GM18861 (cell line): ENCODE measurements at regions not wholly inside any gene's neighbourhood (a gene's known extent, or its start where the extent isn't known, plus 50 kb on each side); places are given as distances from the start of the nearest gene placed in this dataset.
"Not testable (repeated sequence)": the region's sequence is repeated elsewhere in the genome, so short reads cannot be mapped to it uniquely, and the experiment has no call there.

Experiments used
- ATAC-seq: cut with Tn5 transposase; IDR thresholded peaks from one replicate; pipeline ENCODE4 v1.9.1; 2021; ENCODE audit not compliant: unreplicated experiment

GRCh38 chr5:66348387-66349125 is 204.5 kb downstream of the SREK1 start:
- ATAC-seq, result no peak

DNA sequence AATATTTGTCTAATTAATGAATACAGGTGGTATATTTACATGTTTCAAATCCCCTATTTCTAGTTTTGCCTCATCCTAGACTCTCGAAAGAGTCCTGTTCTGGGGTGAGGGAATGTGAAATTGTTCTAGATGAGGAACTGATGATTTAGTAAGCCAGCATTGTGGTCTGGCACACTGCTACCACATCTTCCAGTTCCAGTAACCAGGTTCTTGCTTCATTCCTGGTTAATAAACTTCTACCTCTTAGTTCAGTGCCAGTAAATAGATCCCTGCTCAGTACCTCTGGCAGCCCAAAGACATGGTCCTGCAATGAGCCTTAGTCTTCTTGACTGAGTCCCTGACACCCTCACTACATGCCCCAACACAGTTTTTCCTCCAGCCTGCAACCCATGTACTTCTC is 207.7 kb downstream of the SREK1 start:
- ATAC-seq, result no peak

DNA sequence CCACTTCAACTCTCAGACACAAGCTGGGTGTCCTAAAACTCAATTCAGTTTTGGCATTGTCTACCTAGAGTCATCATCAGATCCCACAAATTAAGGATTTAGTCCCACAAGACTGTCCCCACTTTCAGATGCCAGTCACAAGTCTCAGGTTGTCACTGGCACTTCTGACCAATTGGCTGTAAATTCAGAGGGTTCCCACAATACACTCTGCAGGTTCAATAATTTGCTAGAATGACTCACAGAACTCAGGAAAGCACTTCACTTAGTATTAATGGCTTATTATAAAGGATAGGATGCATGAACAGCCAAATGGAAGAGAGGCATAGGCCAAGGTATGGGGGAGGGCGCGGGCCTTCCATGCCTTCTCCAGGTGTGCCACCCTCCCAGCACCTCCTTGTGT is 209.1 kb downstream of the SREK1 start:
- no peak for ATAC-seq

GRCh38 chr5:66354422-66354821 is 210.3 kb downstream of the SREK1 start:
- no peak for ATAC-seq

- no peak for ATAC-seq
Observed at GRCh38 chr5:66356011-66356565, 212.0 kb downstream of the SREK1 start.

GRCh38 chr5:66358741-66359140 is 214.6 kb downstream of the SREK1 start:
- no peak for ATAC-seq

GRCh38 chr5:66361070-66361469 is 217.0 kb downstream of the SREK1 start:
- no peak for ATAC-seq

DNA sequence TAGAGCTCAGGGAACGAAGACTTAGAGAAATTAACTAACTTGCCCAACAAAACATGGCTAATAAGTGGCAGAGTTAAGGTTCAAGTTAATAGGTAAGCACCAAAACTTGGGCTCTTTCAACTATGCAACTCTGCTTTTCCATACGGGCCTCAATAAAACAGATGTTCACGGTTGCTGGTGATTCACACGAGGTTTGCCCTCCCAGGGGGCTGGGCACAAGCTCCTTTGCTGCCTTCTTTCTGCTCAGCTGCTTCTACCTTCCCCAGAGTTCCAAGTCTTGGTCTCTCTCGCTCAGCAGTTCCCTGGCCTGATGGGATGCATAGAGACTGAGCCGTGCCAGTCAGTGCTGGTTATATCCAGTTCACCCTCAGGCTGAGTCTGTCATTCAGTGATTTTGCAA is 217.9 kb downstream of the SREK1 start:
- ATAC-seq, result no peak

DNA sequence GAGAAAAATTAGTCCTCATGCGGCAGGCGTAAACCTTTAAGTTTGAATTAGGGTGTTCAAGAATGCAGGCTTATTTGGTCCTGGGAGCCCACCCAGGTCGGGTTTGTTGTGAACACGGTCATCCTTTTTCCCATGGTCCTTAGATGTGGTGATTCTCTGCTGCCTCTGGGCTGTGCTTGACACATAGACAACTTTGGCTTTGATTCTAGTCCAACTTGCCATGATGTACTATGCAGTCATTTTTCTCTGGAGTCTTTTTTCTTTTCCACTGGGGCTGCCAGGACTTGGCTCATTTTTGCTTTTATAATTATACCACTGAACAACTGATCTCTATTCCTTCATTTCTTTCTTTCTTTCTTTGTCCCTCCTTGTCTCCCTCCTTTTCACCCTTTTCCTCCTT is 218.6 kb downstream of the SREK1 start:
- no peak for ATAC-seq

GRCh38 chr5:66363097-66363496 is 219.0 kb downstream of the SREK1 start:
- ATAC-seq, result no peak

GRCh38 chr5:66364186-66364585 is 220.1 kb downstream of the SREK1 start:
- ATAC-seq, result no peak

DNA sequence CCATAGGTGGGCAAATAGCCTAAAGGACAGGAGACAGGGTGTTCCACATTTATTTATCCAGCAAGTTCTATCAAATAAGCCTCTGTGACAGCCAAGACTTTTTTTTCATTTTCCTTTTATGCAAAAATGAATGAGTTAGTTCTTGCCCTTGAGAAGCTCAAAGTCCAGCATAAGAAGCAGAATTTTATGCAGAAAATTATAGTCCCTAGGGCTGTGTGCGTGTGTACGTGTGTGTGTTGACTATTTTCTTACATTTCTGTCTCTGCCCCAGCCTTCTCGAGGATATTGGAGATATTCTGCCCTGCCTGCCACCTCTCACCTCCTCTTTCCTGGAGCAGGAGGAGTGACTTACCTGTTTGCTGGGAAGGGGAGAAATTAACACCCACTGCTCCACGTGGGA is 221.9 kb downstream of the SREK1 start:
- no peak for ATAC-seq

DNA sequence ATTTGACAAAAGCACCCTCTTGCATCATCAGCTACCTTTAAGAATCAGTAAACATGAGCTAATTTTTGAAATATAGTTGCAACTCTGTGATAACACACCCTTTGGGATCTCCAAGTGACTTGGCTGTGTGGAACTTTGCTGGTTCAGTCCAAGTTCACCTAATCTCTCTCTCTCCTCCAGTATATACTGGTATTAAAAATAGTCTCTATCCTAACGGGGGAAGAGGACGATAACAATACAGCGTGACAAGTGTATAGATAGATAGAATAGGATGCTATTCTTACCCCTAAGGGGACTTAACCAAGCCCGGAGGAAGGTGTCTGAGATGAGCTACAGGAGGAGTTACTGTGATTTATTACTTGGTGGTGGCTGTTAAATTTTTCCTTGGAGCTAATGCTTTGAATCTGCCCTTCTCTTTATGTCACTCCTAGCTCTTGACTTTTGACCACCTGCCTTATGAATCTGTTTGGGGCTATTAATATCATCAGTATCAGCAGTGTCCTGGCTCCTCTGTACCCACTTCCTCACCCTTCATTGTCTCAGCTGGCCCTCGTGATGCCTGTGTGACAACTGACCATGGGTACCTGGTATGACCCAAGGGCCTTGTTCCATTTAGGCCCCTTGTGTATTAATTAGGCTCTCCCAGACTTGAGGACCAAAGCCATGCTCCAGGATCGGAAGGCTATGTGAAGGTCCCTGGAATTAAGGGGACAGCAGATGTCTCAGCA is 223.9 kb downstream of the SREK1 start:
- no peak for ATAC-seq

DNA sequence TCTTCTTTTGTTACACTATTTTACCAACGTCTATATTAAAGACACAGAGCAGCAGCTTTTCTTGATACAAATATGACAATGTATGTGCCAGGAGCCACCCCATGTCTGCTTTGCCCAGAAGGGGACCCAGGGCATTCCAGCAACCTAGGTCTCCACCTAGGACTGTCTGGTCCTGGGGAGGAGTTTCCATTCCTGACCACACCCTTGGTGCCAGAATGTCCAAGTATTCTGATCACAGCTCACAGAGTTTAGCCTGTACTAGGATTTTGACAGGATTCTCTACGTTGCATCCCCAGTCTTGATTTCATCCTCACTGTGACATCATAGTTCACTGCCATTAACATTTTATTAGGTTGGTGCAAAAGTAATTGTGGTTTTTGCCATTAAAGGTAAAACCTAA is 224.7 kb downstream of the SREK1 start:
- ATAC-seq, result no peak

- ATAC-seq, result no peak
Observed at GRCh38 chr5:66377747-66378146, 218.4 kb upstream of the MAST4 start.

DNA sequence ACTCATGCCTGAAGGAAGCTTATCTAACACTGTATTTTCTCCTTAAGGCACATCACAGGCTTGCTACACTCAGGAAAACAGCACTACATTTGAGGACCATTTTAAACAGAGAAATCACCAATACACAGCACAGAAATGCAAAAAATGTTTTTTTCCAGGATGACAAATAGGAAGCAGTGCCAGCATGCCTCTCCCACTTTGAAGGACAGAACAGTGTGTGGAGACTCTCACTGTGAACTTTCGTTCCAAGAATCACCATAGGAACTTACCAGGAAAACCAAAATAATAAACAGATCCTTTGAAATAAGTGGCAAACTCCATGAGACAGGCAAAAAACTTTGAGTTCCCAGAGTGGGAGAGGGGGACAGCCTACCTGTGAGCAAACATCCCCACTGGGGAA is 217.8 kb upstream of the MAST4 start:
- ATAC-seq, result no peak

DNA sequence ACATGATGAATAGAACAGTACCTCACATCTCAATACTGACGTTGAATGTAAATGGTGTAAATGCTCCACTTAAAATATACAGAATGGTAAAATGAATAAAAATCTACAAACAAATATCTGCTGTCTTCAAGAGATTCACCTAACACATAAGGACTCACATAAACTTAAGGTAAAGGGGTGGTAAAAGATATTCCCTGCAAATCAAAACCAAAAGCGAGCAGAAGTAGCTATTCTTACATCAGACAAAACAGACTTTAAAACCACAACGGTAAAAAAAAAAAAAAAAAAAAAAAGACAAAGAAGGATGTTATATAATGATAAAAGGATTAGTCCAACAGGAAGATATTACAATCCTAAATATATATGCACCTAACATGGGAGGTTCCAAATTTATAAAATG is 214.0 kb upstream of the MAST4 start:
- ATAC-seq, result no peak

DNA sequence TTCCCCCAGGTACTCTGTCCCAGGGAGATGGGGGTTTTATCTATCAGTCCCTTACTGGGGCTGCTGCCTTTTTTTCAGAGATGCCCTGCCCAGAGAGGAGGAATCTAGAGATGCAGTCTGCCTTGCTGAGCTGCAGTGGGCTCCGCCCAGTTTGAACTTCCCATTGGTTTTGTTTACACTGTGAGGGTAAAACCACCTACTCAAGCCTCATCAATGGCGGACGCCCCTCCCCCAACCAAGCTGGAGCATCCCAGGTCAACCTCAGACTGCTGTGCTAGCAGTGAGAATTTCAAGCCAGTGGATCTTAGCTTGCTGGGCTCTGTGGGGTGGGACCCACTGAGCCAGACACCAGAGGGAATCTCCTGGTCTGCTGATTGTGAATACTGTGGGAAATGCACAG is 191.0 kb upstream of the MAST4 start:
- not testable (repeated sequence) for ATAC-seq

- ATAC-seq, result no peak
Observed at GRCh38 chr5:66406761-66407336, 189.3 kb upstream of the MAST4 start.

GRCh38 chr5:66407765-66408164 is 188.4 kb upstream of the MAST4 start:
- ATAC-seq, result no peak

DNA sequence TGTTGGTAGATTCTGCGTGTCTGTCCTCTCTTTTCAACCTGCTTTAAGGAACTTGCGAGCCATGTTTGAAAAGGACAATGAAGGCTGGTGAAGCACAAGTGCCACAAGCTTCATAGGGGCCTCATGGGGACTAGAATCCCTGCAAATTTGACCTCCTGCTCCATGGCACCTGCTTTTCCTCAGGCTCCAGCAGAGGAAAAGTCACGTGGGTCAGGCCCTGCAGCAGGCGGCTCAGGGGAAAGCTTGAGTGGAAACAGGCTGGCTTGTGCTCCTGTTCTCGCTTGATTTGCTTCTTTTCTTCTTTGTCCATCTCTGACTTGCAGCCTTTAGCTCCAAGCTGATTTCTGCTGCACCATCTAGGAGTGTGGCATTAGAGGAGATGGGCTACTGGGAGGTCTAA is 187.6 kb upstream of the MAST4 start:
- ATAC-seq, result no peak

DNA sequence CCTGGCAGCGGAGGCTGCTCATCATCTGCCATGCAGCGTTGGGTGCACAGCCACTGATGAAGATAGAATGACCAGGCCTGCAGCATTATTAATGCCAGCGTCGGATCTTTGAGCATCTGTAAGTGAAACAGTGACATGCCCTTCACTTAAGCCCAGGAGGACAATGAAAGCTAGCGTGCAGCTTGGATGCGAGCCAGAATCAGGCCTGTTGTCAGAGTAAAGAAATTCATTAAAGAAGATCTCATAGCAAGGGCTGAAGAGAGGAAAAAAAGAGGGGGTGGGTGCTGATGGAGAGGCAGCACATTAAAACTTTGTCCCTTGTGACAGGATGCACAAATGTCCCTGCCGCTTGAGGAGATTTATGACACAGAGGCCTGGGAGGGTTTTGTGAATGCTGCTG is 186.1 kb upstream of the MAST4 start:
- no peak for ATAC-seq
